ENCODE measurements at regions not wholly inside any gene's neighbourhood (a gene's known extent, or its start where the extent isn't known, plus 50 kb on each side); places are given as distances from the start of the nearest gene placed in this dataset.

DNA sequence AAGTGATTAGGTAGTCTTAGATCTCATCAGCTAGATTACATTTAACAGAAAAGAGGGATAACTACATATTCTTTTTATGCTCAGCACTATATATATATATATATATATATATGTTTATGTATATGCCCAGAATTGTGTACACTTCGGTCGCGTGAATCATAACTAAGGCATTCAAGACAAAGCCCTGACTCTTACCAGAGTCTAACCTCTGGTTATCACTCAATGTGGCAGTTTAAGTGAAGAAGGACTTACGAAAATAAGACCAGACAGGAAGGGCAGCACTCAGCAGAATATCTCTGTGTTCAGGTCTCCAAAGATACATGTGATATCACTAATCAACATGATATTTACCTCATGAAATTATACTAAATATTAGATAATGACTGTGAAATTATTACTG, 1326.7 kb downstream of the MRPL39 start:
- Histone ChIP-seq H3K27ac (no peak overlapping the region), H3K4me3 (no peak overlapping the region), H3K4me1 (no peaks in the 10 kb centered on the region), H3K27me3 (no peaks in the 10 kb centered on the region), H3K36me3 (no peaks in the 10 kb centered on the region), H3K9me3 (no peaks in the 10 kb centered on the region)
- DNase-seq: no peak
- 78 to 81% methylated on average over 4 of the region's 4 CpGs for WGBS, 2 donors
- TF ChIP-seq POLR2A (IDR thresholded peaks at IDR 0.05): no peak
- TF ChIP-seq POLR2AphosphoS5 (IDR thresholded peaks at IDR 0.05): no peak
- no peak for TF ChIP-seq EP300 (IDR thresholded peaks at IDR 0.05)
- TF ChIP-seq, protein P1, sequence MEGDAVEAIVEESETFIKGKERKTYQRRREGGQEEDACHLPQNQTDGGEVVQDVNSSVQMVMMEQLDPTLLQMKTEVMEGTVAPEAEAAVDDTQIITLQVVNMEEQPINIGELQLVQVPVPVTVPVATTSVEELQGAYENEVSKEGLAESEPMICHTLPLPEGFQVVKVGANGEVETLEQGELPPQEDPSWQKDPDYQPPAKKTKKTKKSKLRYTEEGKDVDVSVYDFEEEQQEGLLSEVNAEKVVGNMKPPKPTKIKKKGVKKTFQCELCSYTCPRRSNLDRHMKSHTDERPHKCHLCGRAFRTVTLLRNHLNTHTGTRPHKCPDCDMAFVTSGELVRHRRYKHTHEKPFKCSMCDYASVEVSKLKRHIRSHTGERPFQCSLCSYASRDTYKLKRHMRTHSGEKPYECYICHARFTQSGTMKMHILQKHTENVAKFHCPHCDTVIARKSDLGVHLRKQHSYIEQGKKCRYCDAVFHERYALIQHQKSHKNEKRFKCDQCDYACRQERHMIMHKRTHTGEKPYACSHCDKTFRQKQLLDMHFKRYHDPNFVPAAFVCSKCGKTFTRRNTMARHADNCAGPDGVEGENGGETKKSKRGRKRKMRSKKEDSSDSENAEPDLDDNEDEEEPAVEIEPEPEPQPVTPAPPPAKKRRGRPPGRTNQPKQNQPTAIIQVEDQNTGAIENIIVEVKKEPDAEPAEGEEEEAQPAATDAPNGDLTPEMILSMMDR (IDR thresholded peaks at IDR 0.05): no peak
- intact Hi-C loops (cut with DNase I): no loop called here

DNA sequence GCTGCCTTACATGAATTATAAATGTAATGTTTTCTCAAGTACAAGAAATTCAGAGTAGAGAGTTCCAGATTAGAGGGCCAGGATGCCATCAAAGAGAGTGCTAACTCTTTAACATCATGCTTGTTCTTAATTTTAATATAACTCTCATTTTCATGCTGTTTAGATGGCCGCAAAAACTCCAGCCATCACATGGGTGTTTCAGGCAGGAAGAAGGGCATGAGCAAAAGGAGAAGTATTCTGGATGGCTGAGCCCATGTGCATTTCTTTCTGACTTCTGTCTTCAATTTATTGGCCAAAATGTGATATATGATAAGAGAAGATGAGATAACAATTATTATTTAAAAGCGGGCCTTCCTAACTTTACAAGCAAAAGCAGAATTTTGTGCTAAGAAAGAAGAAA, 1328.6 kb downstream of the MRPL39 start:
- WGBS, 2 donors: 77 to 89% methylated on average over 2 of the region's 2 CpGs
- intact Hi-C loops (cut with DNase I): no loop called here

DNA sequence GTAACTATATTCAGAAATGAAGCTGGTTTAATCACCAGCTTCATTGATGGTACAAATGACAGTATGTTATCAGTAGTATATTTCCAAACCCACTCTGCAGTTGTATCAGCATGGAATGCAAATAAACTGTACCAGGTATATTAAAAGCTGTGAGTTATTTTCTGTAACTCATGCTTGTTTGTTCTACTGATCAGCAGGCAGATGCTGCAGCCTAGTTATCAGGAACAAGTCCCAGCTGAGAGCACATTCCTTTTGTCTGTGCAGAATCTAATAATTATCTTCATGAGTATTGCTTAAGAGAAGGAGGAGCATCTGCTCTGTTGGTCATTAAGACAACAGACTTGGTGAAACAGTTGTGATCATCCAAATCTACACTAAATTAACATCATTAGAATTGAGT, 1331.1 kb downstream of the MRPL39 start:
- Histone ChIP-seq H3K27me3 (no peaks in the 10 kb centered on the region), H3K27ac (no peak overlapping the region), H3K4me3 (no peak overlapping the region), H3K36me3 (no peaks in the 10 kb centered on the region), H3K4me1 (no peaks in the 10 kb centered on the region), H3K9me3 (peaks cover 0 to 5% (median 0%) of the 10 kb centered on the region in 4 donors)
- DNase-seq: no peak
- intact Hi-C loops (cut with DNase I): no loop called here
- TF ChIP-seq, protein P1 (IDR thresholded peaks at IDR 0.05): no peak
- TF ChIP-seq POLR2A (IDR thresholded peaks at IDR 0.05) (no peak), EP300 (IDR thresholded peaks at IDR 0.05) (no peak), POLR2AphosphoS5 (IDR thresholded peaks at IDR 0.05) (no peak)

More for the DNA sequence above, 1328.6 kb downstream of the MRPL39 start:
- Histone ChIP-seq H3K36me3 (no peaks in the 10 kb centered on the region), H3K27ac (no peak overlapping the region), H3K9me3 (no peaks in the 10 kb centered on the region), H3K4me3 (no peak overlapping the region), H3K4me1 (no peaks in the 10 kb centered on the region), H3K27me3 (no peaks in the 10 kb centered on the region)
- TF ChIP-seq EP300 (IDR thresholded peaks at IDR 0.05) (no peak), POLR2AphosphoS5 (IDR thresholded peaks at IDR 0.05) (no peak)
- DNase-seq: no peak

DNA sequence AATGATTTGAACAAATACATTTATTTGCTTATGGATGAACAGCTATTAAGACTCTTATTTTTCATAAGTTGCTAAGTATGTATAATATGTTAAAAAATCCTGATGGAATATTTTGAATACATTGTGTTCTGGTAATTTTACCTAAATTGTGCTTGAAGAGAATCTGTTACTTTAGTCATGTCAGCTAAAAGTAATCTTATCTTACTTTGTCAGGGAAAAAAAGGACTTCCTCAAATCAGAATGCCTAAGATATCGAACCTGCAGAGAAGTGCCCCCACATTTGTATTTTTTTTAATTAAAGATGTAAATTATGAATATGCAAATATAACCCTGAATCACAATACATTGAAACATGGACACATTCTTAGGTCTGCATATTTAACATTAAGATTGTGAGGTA, 1331.7 kb downstream of the MRPL39 start:
- TF ChIP-seq, protein P1 (IDR thresholded peaks at IDR 0.05): no peak
- TF ChIP-seq POLR2AphosphoS5 (IDR thresholded peaks at IDR 0.05) (no peak), POLR2A (IDR thresholded peaks at IDR 0.05) (no peak)
- Histone ChIP-seq H3K4me1 (no peaks in the 10 kb centered on the region), H3K27me3 (no peaks in the 10 kb centered on the region), H3K36me3 (no peaks in the 10 kb centered on the region), H3K27ac (no peak overlapping the region), H3K9me3 (peaks cover 0 to 5% (median 0%) of the 10 kb centered on the region in 4 donors), H3K4me3 (no peak overlapping the region)
- WGBS, 2 donors: 42 to 71% methylated on average over 1 of the region's 1 CpG
- intact Hi-C loops (cut with DNase I): no loop called here
- no peak for DNase-seq

DNA sequence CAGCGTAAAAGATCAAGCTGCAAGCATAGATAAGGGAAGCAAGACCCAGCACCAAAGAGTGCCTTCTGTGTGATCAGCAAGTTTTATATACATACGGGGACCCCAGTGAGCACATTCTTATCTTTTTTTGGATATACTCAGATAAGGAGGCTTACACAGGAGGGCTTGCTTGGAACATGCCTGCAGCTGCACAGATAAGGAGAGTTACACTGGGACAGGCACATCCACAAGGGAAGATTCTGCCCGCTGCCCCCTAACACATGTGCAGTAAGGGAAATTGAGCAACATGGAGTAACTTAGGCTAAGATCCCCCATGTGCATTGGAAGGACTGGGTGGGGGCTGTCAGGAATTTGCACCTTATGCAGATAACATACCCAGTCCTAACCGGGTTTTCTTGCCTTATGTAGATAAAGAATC, 1334.8 kb downstream of the MRPL39 start:
- H3K36me3 ChIP-seq: no peaks in the 10 kb centered on the region
- peaks cover 0 to 5% (median 0%) of the 10 kb centered on the region in 4 donors for H3K9me3 ChIP-seq
- H3K27ac ChIP-seq: no peak overlapping the region
- TF ChIP-seq EP300 (IDR thresholded peaks at IDR 0.05) (no peak), POLR2AphosphoS5 (IDR thresholded peaks at IDR 0.05) (no peak), POLR2A (IDR thresholded peaks at IDR 0.05) (no peak)
- TF ChIP-seq, protein P1 (IDR thresholded peaks at IDR 0.05): no peak
- H3K4me3 ChIP-seq: no peak overlapping the region
- no peak for DNase-seq
- no peaks in the 10 kb centered on the region for H3K4me1 ChIP-seq
- intact Hi-C loops (cut with DNase I): no loop called here
- no peaks in the 10 kb centered on the region for H3K27me3 ChIP-seq
- WGBS, 2 donors: 38 to 40% methylated on average over 4 of the region's 4 CpGs
